ENCODE measurements at regions not wholly inside any gene's neighbourhood (a gene's known extent, or its start where the extent isn't known, plus 50 kb on each side); places are given as distances from the start of the nearest gene placed in this dataset.

GRCh38 chr6:139531148-139532115 lies 157.0 kb upstream of the CITED2 start:
- peaks cover 7% of the 10 kb centered on the region for H3K36me3 Mint-ChIP-seq (ENCODE audit: low read depth)
- intact Hi-C loops (cut with micrococcal nuclease): loop anchor here (1.0 kb wide), 1 partner anchor 9 kb away; no protein-coding TSS in a partner anchor

DNA sequence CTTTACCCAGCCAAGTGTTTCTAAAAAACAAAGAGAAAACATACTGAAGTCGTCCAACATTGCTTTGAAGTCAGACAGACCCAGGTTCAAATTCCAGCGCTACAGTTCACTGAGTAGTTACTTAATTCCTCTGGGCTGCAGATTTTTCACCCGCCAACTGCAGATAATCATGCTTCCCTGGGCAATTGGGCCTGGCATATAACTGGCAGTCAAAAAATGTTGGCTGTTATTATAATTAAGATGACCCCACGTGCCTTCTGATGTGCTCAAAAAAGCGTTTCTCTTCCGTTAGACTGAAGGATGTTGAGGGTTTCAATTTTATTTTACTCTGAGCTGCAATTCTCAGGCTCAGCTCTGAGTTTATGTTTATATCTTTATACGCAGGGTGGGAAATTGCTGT lies 156.1 kb upstream of the CITED2 start:
- no peak overlapping the region for H3K4me3 Mint-ChIP-seq
- intact Hi-C loops (cut with micrococcal nuclease): no loop called here
- H3K27me3 Mint-ChIP-seq (ENCODE audit: insufficient read depth): no peaks in the 10 kb centered on the region
- H3K27ac Mint-ChIP-seq: no peak overlapping the region
- H3K4me1 Mint-ChIP-seq (ENCODE audit: low read depth): peaks cover 49% of the 10 kb centered on the region
- peaks cover 7% of the 10 kb centered on the region for H3K36me3 Mint-ChIP-seq (ENCODE audit: low read depth)
- DNase-seq (ENCODE audit: low spot score): no peak
- H3K9me3 Mint-ChIP-seq: peaks cover 20% of the 10 kb centered on the region

More at GRCh38 chr6:139531148-139532115, 157.0 kb upstream of the CITED2 start:
- Mint-ChIP-seq H3K9me3 (peaks cover 20% of the 10 kb centered on the region), H3K27me3 (ENCODE audit: insufficient read depth) (no peaks in the 10 kb centered on the region), H3K27ac (peak overlapping the region; percentile 32), H3K4me3 (peak overlapping the region; percentile 2), H3K4me1 (ENCODE audit: low read depth) (peaks cover 57% of the 10 kb centered on the region)
- DNase-seq (ENCODE audit: low spot score): no peak

- no peak for DNase-seq (ENCODE audit: low spot score)
- peaks cover 7% of the 10 kb centered on the region for H3K36me3 Mint-ChIP-seq (ENCODE audit: low read depth)
- intact Hi-C loops (cut with micrococcal nuclease): loop anchor here (2.0 to 5.0 kb wide), 3 partner anchors 15 to 155 kb away; partner anchors contain the start of gene CITED2
- H3K4me1 Mint-ChIP-seq (ENCODE audit: low read depth): peaks cover 41% of the 10 kb centered on the region
- no peaks in the 10 kb centered on the region for H3K27me3 Mint-ChIP-seq (ENCODE audit: insufficient read depth)
- H3K27ac Mint-ChIP-seq: peak overlapping the region; percentile 6
- H3K9me3 Mint-ChIP-seq: peaks cover 20% of the 10 kb centered on the region
- no peak overlapping the region for H3K4me3 Mint-ChIP-seq
Observed at GRCh38 chr6:139529420-139529819, 155.0 kb upstream of the CITED2 start.

- peak overlapping the region; percentile 18 for H3K27ac Mint-ChIP-seq
- no peak overlapping the region for H3K4me3 Mint-ChIP-seq
- no peaks in the 10 kb centered on the region for H3K27me3 Mint-ChIP-seq (ENCODE audit: insufficient read depth)
- peaks cover 5% of the 10 kb centered on the region for H3K36me3 Mint-ChIP-seq (ENCODE audit: low read depth)
- peaks cover 32% of the 10 kb centered on the region for H3K4me1 Mint-ChIP-seq (ENCODE audit: low read depth)
- intact Hi-C loops (cut with micrococcal nuclease): loop anchor here (2.0 to 5.0 kb wide), 3 partner anchors 14 to 154 kb away; partner anchors contain the start of gene CITED2
- peaks cover 18% of the 10 kb centered on the region for H3K9me3 Mint-ChIP-seq
- DNase-seq (ENCODE audit: low spot score): no peak
Observed at GRCh38 chr6:139528471-139528870, 154.0 kb upstream of the CITED2 start.

DNA sequence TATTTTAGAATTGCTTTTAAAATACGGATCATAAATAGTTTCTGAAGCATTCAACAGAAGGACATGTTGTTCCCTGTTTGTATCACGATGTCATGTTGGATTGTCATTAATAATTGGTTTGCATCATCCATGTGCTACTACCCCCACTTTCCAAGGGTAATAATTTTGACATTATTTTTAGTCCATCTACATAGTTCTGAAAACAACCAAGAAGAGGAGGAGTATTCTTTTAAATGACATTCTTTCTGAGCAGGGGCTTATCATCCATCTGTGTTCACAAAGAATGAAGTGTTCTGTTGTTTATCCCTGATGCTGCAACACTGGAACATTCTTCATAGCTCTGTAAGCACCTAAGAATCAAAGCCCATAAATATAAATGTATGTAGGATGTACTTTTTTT lies 151.0 kb upstream of the CITED2 start:
- intact Hi-C loops (cut with micrococcal nuclease): loop anchor here (5.0 kb wide), 1 partner anchor 77 kb away; no protein-coding TSS in a partner anchor
- Mint-ChIP-seq H3K36me3 (ENCODE audit: low read depth) (peaks cover 3% of the 10 kb centered on the region), H3K4me3 (no peak overlapping the region)

DNA sequence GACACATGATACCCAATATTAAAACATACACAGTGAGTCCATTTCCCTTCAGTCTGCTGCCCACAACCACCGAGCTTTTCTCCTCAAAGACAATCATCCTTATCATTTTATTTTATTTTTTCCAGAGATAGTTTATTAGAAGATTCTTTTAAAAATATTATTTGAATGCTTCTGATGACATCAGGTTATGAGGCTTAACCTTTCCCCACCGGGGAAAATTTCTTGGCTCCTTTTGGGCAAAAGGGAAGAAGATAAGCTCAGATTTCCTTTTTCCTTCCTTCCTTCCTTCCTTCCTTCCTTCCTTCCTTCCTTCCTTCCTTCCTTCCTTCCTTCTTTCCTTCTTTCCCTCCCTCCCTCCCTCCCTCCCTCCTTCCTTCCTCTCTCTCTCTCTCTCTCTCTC lies 149.5 kb upstream of the CITED2 start:
- Mint-ChIP-seq H3K27me3 (ENCODE audit: insufficient read depth) (peaks cover 2% of the 10 kb centered on the region), H3K4me1 (ENCODE audit: low read depth) (peaks cover 15% of the 10 kb centered on the region), H3K9me3 (peaks cover 7% of the 10 kb centered on the region), H3K36me3 (ENCODE audit: low read depth) (peaks cover 2% of the 10 kb centered on the region), H3K27ac (no peak overlapping the region), H3K4me3 (no peak overlapping the region)
- intact Hi-C loops (cut with micrococcal nuclease): no loop called here
- DNase-seq (ENCODE audit: low spot score): no peak

More for the DNA sequence above, 151.0 kb upstream of the CITED2 start:
- no peak for DNase-seq (ENCODE audit: low spot score)
- H3K9me3 Mint-ChIP-seq: peaks cover 11% of the 10 kb centered on the region
- H3K27ac Mint-ChIP-seq: no peak overlapping the region
- peaks cover 2% of the 10 kb centered on the region for H3K27me3 Mint-ChIP-seq (ENCODE audit: insufficient read depth)
- H3K4me1 Mint-ChIP-seq (ENCODE audit: low read depth): peaks cover 20% of the 10 kb centered on the region

DNA sequence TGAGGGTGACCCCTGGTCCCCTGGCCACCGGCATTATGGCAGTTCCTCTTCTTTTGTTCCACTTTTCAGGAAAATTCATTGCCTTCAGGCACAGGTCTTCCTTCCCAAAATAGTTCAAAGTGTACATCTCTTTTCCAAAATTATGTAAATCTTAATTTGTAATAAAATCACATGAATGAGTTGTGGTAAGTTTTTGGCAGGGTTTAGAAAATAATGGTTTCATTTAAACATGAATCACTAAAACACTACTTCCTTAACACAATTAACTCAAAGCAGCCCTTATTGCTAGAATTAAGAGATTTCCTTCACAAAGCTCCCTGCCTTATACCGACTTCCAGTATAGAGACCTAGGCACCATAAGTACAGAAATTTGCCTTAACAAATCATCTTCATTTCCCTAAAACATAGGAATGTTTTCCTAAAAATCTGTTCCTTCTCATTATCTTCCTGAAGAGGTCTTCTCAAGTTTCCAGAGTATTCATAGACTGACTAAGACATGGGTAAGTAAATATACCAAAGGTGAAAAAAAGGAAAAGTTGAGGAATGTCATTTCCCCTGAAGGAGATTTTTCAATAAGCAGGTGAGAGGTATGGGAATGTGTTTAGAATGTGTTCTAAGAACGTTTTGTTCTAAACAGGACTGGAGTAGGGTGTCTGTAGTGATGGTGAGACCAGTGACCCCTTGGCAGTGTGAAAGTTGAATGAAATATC lies 148.2 kb upstream of the CITED2 start:
- intact Hi-C loops (cut with micrococcal nuclease): no loop called here
- H3K4me3 Mint-ChIP-seq: no peak overlapping the region
- H3K27ac Mint-ChIP-seq: no peak overlapping the region
- peaks cover 2% of the 10 kb centered on the region for H3K36me3 Mint-ChIP-seq (ENCODE audit: low read depth)
- H3K4me1 Mint-ChIP-seq (ENCODE audit: low read depth): peaks cover 6% of the 10 kb centered on the region
- no peak for DNase-seq (ENCODE audit: low spot score)
- H3K27me3 Mint-ChIP-seq (ENCODE audit: insufficient read depth): peaks cover 2% of the 10 kb centered on the region
- peaks cover 6% of the 10 kb centered on the region for H3K9me3 Mint-ChIP-seq

GRCh38 chr6:139521338-139521737 lies 146.9 kb upstream of the CITED2 start:
- intact Hi-C loops (cut with micrococcal nuclease): no loop called here
- Mint-ChIP-seq H3K27ac (no peak overlapping the region), H3K36me3 (ENCODE audit: low read depth) (no peaks in the 10 kb centered on the region), H3K27me3 (ENCODE audit: insufficient read depth) (peaks cover 2% of the 10 kb centered on the region), H3K9me3 (no peaks in the 10 kb centered on the region), H3K4me3 (no peak overlapping the region), H3K4me1 (ENCODE audit: low read depth) (peaks cover 6% of the 10 kb centered on the region)
- DNase-seq (ENCODE audit: low spot score): no peak

DNA sequence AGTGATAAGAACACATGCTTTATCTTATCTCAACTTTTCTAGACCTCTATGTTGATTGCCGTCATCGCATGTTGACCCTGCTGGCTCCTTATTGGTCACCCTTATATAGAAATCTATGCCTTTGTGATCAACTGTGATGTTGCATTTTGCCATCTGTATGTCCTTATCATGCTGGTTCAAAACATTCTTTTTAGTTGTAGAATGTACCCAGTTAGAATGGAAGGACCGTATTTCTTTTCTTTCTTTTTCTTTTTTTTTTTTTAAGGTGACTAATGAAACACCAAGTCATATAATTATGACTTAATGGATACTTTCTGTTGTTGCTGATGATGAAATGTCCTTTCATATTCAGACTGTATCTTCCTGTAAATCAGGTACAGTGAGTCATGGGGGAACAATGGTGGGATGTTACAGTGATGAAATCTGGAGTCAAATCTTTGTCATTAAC lies 145.9 kb upstream of the CITED2 start:
- no peak overlapping the region for H3K4me3 Mint-ChIP-seq
- no peaks in the 10 kb centered on the region for H3K36me3 Mint-ChIP-seq (ENCODE audit: low read depth)
- no peak for DNase-seq (ENCODE audit: low spot score)
- H3K27me3 Mint-ChIP-seq (ENCODE audit: insufficient read depth): peaks cover 2% of the 10 kb centered on the region
- H3K27ac Mint-ChIP-seq: no peak overlapping the region
- H3K4me1 Mint-ChIP-seq (ENCODE audit: low read depth): peaks cover 9% of the 10 kb centered on the region
- H3K9me3 Mint-ChIP-seq: no peaks in the 10 kb centered on the region
- intact Hi-C loops (cut with micrococcal nuclease): no loop called here

DNA sequence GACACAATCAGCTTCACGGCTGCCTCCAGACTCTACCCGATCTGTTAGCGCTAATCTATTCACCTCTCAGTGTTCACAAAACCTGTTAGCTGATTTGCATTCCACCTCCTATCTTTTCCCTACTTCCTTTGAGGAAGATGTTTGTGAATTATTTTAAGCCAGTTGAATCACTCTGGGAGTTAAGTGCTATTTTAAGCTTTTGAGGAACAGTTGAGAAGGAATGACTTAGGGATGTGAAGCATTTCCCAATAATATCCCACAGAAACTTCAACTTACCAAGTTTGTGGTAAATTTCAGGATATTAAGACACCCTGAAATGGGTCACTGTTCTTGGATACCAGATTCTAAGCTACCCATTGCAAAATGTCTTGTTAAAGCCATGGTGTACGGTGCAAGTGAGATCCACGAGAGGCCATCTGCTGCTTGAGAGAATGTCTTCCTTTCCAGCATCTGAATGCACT lies 145.2 kb upstream of the CITED2 start:
- intact Hi-C loops (cut with micrococcal nuclease): no loop called here
- peaks cover 13% of the 10 kb centered on the region for H3K4me1 Mint-ChIP-seq (ENCODE audit: low read depth)
- no peak overlapping the region for H3K27ac Mint-ChIP-seq
- no peaks in the 10 kb centered on the region for H3K36me3 Mint-ChIP-seq (ENCODE audit: low read depth)
- no peak overlapping the region for H3K4me3 Mint-ChIP-seq
- H3K9me3 Mint-ChIP-seq: no peaks in the 10 kb centered on the region
- no peak for DNase-seq (ENCODE audit: low spot score)
- peaks cover 2% of the 10 kb centered on the region for H3K27me3 Mint-ChIP-seq (ENCODE audit: insufficient read depth)

- Mint-ChIP-seq H3K36me3 (ENCODE audit: low read depth) (no peaks in the 10 kb centered on the region), H3K4me1 (ENCODE audit: low read depth) (peaks cover 13% of the 10 kb centered on the region), H3K27me3 (ENCODE audit: insufficient read depth) (peaks cover 2% of the 10 kb centered on the region), H3K4me3 (no peak overlapping the region), H3K9me3 (no peaks in the 10 kb centered on the region), H3K27ac (no peak overlapping the region)
- intact Hi-C loops (cut with micrococcal nuclease): no loop called here
- no peak for DNase-seq (ENCODE audit: low spot score)
Observed at GRCh38 chr6:139519097-139519496, 144.6 kb upstream of the CITED2 start.

- peaks cover 2% of the 10 kb centered on the region for H3K27me3 Mint-ChIP-seq (ENCODE audit: insufficient read depth)
- peaks cover 13% of the 10 kb centered on the region for H3K4me1 Mint-ChIP-seq (ENCODE audit: low read depth)
- no peak overlapping the region for H3K4me3 Mint-ChIP-seq
- no peaks in the 10 kb centered on the region for H3K9me3 Mint-ChIP-seq
- no peaks in the 10 kb centered on the region for H3K36me3 Mint-ChIP-seq (ENCODE audit: low read depth)
- intact Hi-C loops (cut with micrococcal nuclease): no loop called here
- no peak overlapping the region for H3K27ac Mint-ChIP-seq
- no peak for DNase-seq (ENCODE audit: low spot score)
Observed at GRCh38 chr6:139518556-139519091, 144.2 kb upstream of the CITED2 start.

All from activated T-helper 1 cell treated with anti-CD3 and anti-CD28 coated beads, Interleukin-12 subunit alpha, Interleukin-12 subunit beta, Interleukin-2, Interleukin-4 antibody, amounts not matched to agents 30 ng/mL and 10 ng/mL and 1 ng/mL, durations not matched to agents 14 hours and 24 hours and 36 hours (primary cell).